ENCODE measurements at regions not wholly inside any gene's neighbourhood (a gene's known extent, or its start where the extent isn't known, plus 50 kb on each side); places are given as distances from the start of the nearest gene placed in this dataset.

DNA sequence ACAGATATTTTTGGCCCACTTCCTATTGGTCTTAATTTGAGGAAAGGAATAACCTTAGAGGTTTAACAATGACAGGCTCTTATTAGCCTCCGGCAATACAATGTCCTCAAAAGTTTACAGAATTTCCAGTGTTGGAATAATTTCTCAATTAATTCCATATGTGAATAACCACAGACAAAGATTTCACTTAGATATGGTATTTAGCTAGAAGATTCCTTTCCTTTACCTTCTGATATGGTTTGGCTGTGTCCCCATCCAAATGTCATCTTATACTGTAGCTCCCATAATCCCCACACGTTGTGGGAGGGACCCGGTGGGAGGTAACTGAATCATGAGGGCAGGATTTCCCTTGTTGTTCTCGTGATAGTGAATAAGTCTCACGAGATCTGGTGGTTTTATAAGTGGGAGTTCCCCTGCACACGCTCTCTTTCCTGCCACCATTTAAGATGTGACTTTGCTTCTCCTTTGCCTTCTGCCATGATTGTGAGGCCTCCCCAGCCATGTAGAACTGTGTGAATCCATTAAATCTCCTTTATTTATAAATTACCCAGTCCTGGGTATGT lies 54.9 kb upstream of the RGS7 start:
- H3K9me3 ChIP-seq: no peaks in the 10 kb centered on the region
- intact Hi-C loops (cut with DNase I): no loop called here
- no peaks in the 10 kb centered on the region for H3K4me1 ChIP-seq
- 68 to 81% methylated on average over 6 of the region's 6 CpGs for WGBS, 2 donors
- no peak overlapping the region for H3K4me3 ChIP-seq (replicated peaks in 1 of 3)
- DNase-seq: no peak
- H3K27ac ChIP-seq: no peak overlapping the region
- H3K36me3 ChIP-seq: no peaks in the 10 kb centered on the region
- TF ChIP-seq POLR2A (IDR thresholded peaks at IDR 0.05) (no peak), CTCF (IDR thresholded peaks at IDR 0.05) (no peak)
- H3K27me3 ChIP-seq: no peaks in the 10 kb centered on the region

DNA sequence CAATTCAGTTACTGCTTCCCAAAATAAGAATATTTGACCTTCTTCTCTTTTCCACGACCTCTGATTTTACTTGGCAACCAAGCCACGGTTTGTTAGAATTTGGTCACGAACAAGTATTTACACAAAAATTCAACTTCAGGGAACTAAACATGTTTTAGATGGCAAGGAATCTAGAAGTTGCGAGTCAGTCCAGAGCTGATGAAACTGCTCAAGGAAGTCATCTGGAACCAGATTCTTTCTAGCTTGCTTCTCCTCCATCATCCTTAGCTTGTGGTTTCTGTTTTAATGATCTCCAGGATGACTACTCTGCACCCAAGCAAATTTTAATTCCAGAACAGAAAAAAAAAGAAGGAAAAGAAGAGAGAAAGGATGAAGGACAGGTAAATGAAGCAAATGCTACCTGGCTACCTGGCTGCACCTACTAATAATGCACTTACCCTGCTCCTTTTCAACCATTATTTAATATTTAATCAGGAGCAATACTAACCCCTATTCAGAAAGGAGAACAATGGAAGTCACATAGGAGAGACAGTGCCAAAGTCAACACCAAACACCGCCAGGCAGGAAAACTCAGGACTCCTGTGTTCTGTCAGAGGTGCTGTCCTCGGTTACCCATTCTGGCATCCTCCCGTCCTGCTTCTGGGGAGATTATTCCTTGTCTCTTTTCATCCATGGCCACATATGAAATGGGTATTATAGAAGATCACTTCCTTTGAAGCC lies 54.2 kb upstream of the RGS7 start:
- no peak for DNase-seq
- intact Hi-C loops (cut with DNase I): no loop called here

DNA sequence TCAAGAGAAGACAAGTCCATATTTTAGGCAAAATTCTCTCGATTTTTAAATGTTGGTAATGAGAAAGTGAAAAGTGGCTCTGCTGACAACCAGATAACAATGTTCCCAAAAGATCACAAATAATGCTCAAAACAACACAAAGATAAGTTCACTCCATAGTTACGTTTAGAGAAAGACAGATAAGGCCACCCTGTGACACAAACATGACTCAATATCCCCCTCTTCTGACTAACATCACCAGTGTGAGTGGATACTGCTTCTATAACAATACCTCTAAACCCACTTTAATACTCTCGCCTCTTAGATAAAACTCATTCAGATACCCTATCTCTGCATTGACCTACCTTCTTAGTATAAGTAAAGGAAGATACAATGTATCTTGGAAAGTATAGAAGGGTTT lies 51.2 kb upstream of the RGS7 start:
- H3K9me3 ChIP-seq: no peaks in the 10 kb centered on the region
- DNase-seq: no peak
- intact Hi-C loops (cut with DNase I): no loop called here
- H3K36me3 ChIP-seq: no peaks in the 10 kb centered on the region
- no peaks in the 10 kb centered on the region for H3K27me3 ChIP-seq
- no peak overlapping the region for H3K27ac ChIP-seq
- no peaks in the 10 kb centered on the region for H3K4me1 ChIP-seq
- WGBS, 2 donors: 62 to 66% methylated on average over 3 of the region's 3 CpGs
- TF ChIP-seq POLR2A (IDR thresholded peaks at IDR 0.05): no peak
- TF ChIP-seq CTCF (IDR thresholded peaks at IDR 0.05): no peak
- H3K4me3 ChIP-seq (replicated peaks in 1 of 3): no peak overlapping the region

More for the DNA sequence above, 54.2 kb upstream of the RGS7 start:
- 67 to 77% methylated on average over 7 of the region's 7 CpGs for WGBS, 2 donors
- no peaks in the 10 kb centered on the region for H3K27me3 ChIP-seq
- no peaks in the 10 kb centered on the region for H3K36me3 ChIP-seq
- H3K9me3 ChIP-seq: no peaks in the 10 kb centered on the region
- no peak for TF ChIP-seq POLR2A (IDR thresholded peaks at IDR 0.05)
- H3K4me3 ChIP-seq (replicated peaks in 1 of 3): no peak overlapping the region
- no peaks in the 10 kb centered on the region for H3K4me1 ChIP-seq
- H3K27ac ChIP-seq: no peak overlapping the region
